Urothelium cell line (cell line): ENCODE measurements at regions not wholly inside any gene's neighbourhood (a gene's known extent, or its start where the extent isn't known, plus 50 kb on each side); places are given as distances from the start of the nearest gene placed in this dataset.
"Not testable (repeated sequence)": the region's sequence is repeated elsewhere in the genome, so short reads cannot be mapped to it uniquely, and the experiment has no call there.

Experiments used
- DNase-seq: peaks from one replicate; pipeline ENCODE4 v3.0.0; 2011; ENCODE audit warnings: low spot score, mixed read lengths
- FAIRE-seq: peaks from 2 replicates; lab custom pipeline; 2011; peaks lifted over from hg19 to GRCh38; lab: Jason Lieb, UNC

- FAIRE-seq (no peak), DNase-seq (no peak)
Measured at GRCh38 chr5:161042443-161042842, 190.4 kb upstream of the ATP10B start.

GRCh38 chr5:161040818-161041217 is 188.8 kb upstream of the ATP10B start:
- FAIRE-seq = no peak
- DNase-seq = no peak

GRCh38 chr5:161036296-161036695 is 184.3 kb upstream of the ATP10B start:
- FAIRE-seq = no peak
- DNase-seq = no peak

GRCh38 chr5:161034451-161034850 is 182.4 kb upstream of the ATP10B start:
- FAIRE-seq (no peak), DNase-seq (no peak)

GRCh38 chr5:161030229-161030628 is 178.2 kb upstream of the ATP10B start:
- DNase-seq = no peak

GRCh38 chr5:161027763-161028162 is 175.8 kb upstream of the ATP10B start:
- no peak for DNase-seq
- no peak for FAIRE-seq

More at GRCh38 chr5:161030229-161030628, 178.2 kb upstream of the ATP10B start:
- FAIRE-seq = no peak

- no peak for FAIRE-seq
- no peak for DNase-seq
Measured at GRCh38 chr5:161023551-161023950, 171.5 kb upstream of the ATP10B start.

- no peak for FAIRE-seq
Measured at GRCh38 chr5:161022151-161022550, 170.1 kb upstream of the ATP10B start.

GRCh38 chr5:161009817-161010216 is 157.8 kb upstream of the ATP10B start:
- DNase-seq (no peak), FAIRE-seq (no peak)

More at GRCh38 chr5:161022151-161022550, 170.1 kb upstream of the ATP10B start:
- no peak for DNase-seq

- FAIRE-seq = no peak
- no peak for DNase-seq
Measured at GRCh38 chr5:161009194-161009593, 157.2 kb upstream of the ATP10B start.

- FAIRE-seq (no peak), DNase-seq (no peak)
Measured at GRCh38 chr5:161007879-161008278, 155.9 kb upstream of the ATP10B start.

GRCh38 chr5:161002571-161003074 is 150.6 kb upstream of the ATP10B start:
- FAIRE-seq = no peak
- no peak for DNase-seq

- FAIRE-seq (no peak), DNase-seq (no peak)
Measured at GRCh38 chr5:161001604-161002003, 149.6 kb upstream of the ATP10B start.

GRCh38 chr5:161001142-161001541 is 149.1 kb upstream of the ATP10B start:
- not testable (repeated sequence) for DNase-seq, FAIRE-seq

- FAIRE-seq = no peak
- no peak for DNase-seq
Measured at GRCh38 chr5:160991205-160991604, 139.2 kb upstream of the ATP10B start.

GRCh38 chr5:160979385-160979784 is 127.4 kb upstream of the ATP10B start:
- no peak for DNase-seq
- no peak for FAIRE-seq

GRCh38 chr5:160978944-160979343 is 126.9 kb upstream of the ATP10B start:
- FAIRE-seq = no peak
- no peak for DNase-seq

- no peak for FAIRE-seq
- no peak for DNase-seq
Measured at GRCh38 chr5:160976181-160976580, 124.2 kb upstream of the ATP10B start.

- FAIRE-seq (no peak), DNase-seq (no peak)
Measured at GRCh38 chr5:160970605-160971191, 118.7 kb upstream of the ATP10B start.

GRCh38 chr5:160969645-160970044 is 117.6 kb upstream of the ATP10B start:
- no peak for FAIRE-seq
- no peak for DNase-seq

- DNase-seq (no peak), FAIRE-seq (no peak)
Measured at GRCh38 chr5:160968480-160968879, 116.5 kb upstream of the ATP10B start.

- FAIRE-seq = no peak
Measured at GRCh38 chr5:160966921-160967320, 114.9 kb upstream of the ATP10B start.

GRCh38 chr5:160961761-160962160 is 109.8 kb upstream of the ATP10B start:
- no peak for DNase-seq
- no peak for FAIRE-seq

More at GRCh38 chr5:160966921-160967320, 114.9 kb upstream of the ATP10B start:
- no peak for DNase-seq
